H1 (cell line): ENCODE measurements at regions not wholly inside any gene's neighbourhood (a gene's known extent, or its start where the extent isn't known, plus 50 kb on each side); places are given as distances from the start of the nearest gene placed in this dataset.

ENCODE experiments used
- BACH1 ChIP-seq: IDR thresholded peaks from 2 replicates; pipeline ENCODE4 v1.6.1; 2012; ENCODE audit warnings: low read length, improper control_type of control experiment
- CEBPB ChIP-seq: IDR thresholded peaks from 2 replicates; pipeline ENCODE4 v1.6.1; 2012; ENCODE audit warnings: low read depth, low read length
- CHD7 ChIP-seq: fragments of 300-600 bp; sonication (generic); IDR thresholded peaks from 2 replicates; pipeline ENCODE4 v1.7.1; 2012; ENCODE audit warnings: low read length, moderate library complexity, mild to moderate bottlenecking, inconsistent platforms; ENCODE audit not compliant: insufficient replicate concordance
- CREB1 ChIP-seq: IDR thresholded peaks from 2 replicates; pipeline ENCODE4 v1.6.1; 2012; ENCODE audit warnings: inconsistent platforms
- JUN ChIP-seq: IDR thresholded peaks from 2 replicates; pipeline ENCODE4 v1.6.1; 2011; ENCODE audit warnings: low read depth, mild to moderate bottlenecking, improper control_type of control experiment, low read length
- SUZ12 ChIP-seq: fragments of 200-600 bp; sonication (generic); IDR thresholded peaks from 2 replicates; pipeline ENCODE4 v1.6.1; 2012; ENCODE audit warnings: mild to moderate bottlenecking, inconsistent platforms, low read length, moderate library complexity, mixed read lengths

GRCh38 chr13:78030341-78030896 lies 111.8 kb upstream of the EDNRB start (continued):
- TF ChIP-seq CHD7 (no peak), CEBPB (no peak), BACH1 (no peak), JUN (no peak), SUZ12 (no peak), CREB1 (no peak)
